Natural killer cell (primary cell): ENCODE measurements at regions not wholly inside any gene's neighbourhood (a gene's known extent, or its start where the extent isn't known, plus 50 kb on each side); places are given as distances from the start of the nearest gene placed in this dataset.

Experiments used
- ATAC-seq, 3 donors: fragments of 150-1000 bp in 2 of 3; fragments of 200-7000 bp in 1 of 3; cut with Tn5 transposase; 1 replicate in 1 of 3; 2 replicates in 2 of 3; pipeline ENCODE4 v1.10.0; 2021; ENCODE audit warnings: mild to moderate bottlenecking in 2 of 3, moderate library complexity in 2 of 3
- DNase-seq, 2 donors: peaks; one replicate each; pipeline versions ENCODE4 v3.0.0 to v3.0.0-alpha.2; 2013 to 2021; ENCODE audit warnings: mixed read lengths in 1 of 2
- H3K27ac ChIP-seq: one replicate; pipeline ENCODE4 v1.5.1; 2013; ENCODE audit warnings: mild to moderate bottlenecking, low read length
- H3K27me3 ChIP-seq: one replicate; pipeline ENCODE4 v1.6.1; 2013; ENCODE audit warnings: low read length; ENCODE audit not compliant: control insufficient read depth, insufficient read depth
- H3K36me3 ChIP-seq: one replicate; pipeline ENCODE4 v1.6.1; 2013; ENCODE audit warnings: low read length; ENCODE audit not compliant: control insufficient read depth, insufficient read depth
- H3K4me1 ChIP-seq: one replicate; pipeline ENCODE4 v1.6.1; 2013; ENCODE audit warnings: low read length; ENCODE audit not compliant: control insufficient read depth, insufficient read depth
- H3K4me3 ChIP-seq: one replicate; pipeline ENCODE4 v1.5.1; 2013; ENCODE audit warnings: low read length
- H3K9me3 ChIP-seq: one replicate; pipeline ENCODE4 v1.6.1; 2013; ENCODE audit warnings: low read length; ENCODE audit not compliant: control insufficient read depth, insufficient read depth
- H3K27ac Mint-ChIP-seq, 2 donors: one replicate each; pipeline ENCODE4 v1.8.0; 2022; ENCODE audit warnings: mild to moderate bottlenecking in 2 of 2, mixed read lengths in 2 of 2, moderate library complexity in 1 of 2
- H3K27me3 Mint-ChIP-seq, 2 donors: one replicate each; pipeline ENCODE4 v1.8.0; 2022; ENCODE audit warnings: low read depth in 2 of 2, mixed read lengths in 2 of 2
- H3K36me3 Mint-ChIP-seq: one replicate; pipeline ENCODE4 v1.8.0; 2022; ENCODE audit warnings: mixed read lengths
- H3K4me1 Mint-ChIP-seq, 2 donors: one replicate each; pipeline ENCODE4 v1.8.0; 2022; ENCODE audit warnings: mixed read lengths in 2 of 2
- H3K4me3 Mint-ChIP-seq: one replicate; pipeline ENCODE4 v1.8.0; 2022; ENCODE audit warnings: mild to moderate bottlenecking, moderate library complexity, mixed read lengths
- H3K9me3 Mint-ChIP-seq, 2 donors: one replicate each; pipeline ENCODE4 v1.8.0; 2022; ENCODE audit warnings: mixed read lengths in 2 of 2
- CTCF ChIP-seq: fragments of 200-600 bp; IDR thresholded peaks from one replicate; pipeline ENCODE4 v1.8.0; 2022; ENCODE audit warnings: antibody characterized with exemption
- whole genome bisulfite sequencing: methylation state at CpG from one replicate; pipeline ENCODE4 v1.1.7; 2013; ENCODE audit warnings: missing lambda C conversion rate; ENCODE audit not compliant: insufficient coverage; 5-methylcytosine and 5-hydroxymethylcytosine counted together
- intact Hi-C: fragments of 100-400 bp; cut with micrococcal nuclease; formaldehyde crosslinking; loops from one replicate; pipeline ENCODE4 v1.14.2; 2022

DNA sequence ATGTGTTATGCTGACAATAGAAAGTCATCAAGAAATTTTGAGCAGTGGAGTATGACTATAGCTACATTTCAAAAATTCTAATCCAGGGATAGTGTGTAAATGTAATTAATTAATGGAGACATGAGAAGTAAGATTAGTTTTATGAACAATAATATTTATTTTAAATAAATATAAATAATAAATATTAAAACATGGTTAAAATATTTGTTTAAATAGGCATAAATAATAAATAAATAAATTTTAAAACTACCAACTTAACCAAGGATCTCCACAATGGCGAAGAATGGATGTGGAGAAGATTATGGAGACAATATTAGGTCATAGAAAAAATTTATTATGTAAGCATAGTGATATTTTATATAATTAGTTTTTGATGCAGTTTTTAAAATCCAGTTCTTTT is 588.2 kb upstream of the NOVA1 start:
- Histone ChIP-seq H3K27me3 (no peaks in the 10 kb centered on the region), H3K9me3 (no peaks in the 10 kb centered on the region), H3K4me1 (no peaks in the 10 kb centered on the region), H3K27ac (no peak overlapping the region), H3K36me3 (no peaks in the 10 kb centered on the region), H3K4me3 (no peak overlapping the region)
- Mint-ChIP-seq H3K36me3 (no peaks in the 10 kb centered on the region), H3K4me3 (no peak overlapping the region), H3K27ac (no peak overlapping the region), H3K9me3 (peaks cover 8 to 10% of the 10 kb centered on the region in 2 donors), H3K27me3 (no peaks in the 10 kb centered on the region), H3K4me1 (no peaks in the 10 kb centered on the region)
- intact Hi-C loops = no loop called here
- no CpG with 5 or more reads among the region's 1 CpG for WGBS
- ATAC-seq = no peak
- no peak for TF ChIP-seq CTCF
- no peak for DNase-seq

- intact Hi-C loops = no loop called here
- H3K27me3 ChIP-seq = no peaks in the 10 kb centered on the region
- Mint-ChIP-seq H3K36me3 (no peaks in the 10 kb centered on the region), H3K27ac (no peak overlapping the region), H3K9me3 (peaks cover 7 to 9% of the 10 kb centered on the region in 2 donors), H3K4me1 (no peaks in the 10 kb centered on the region), H3K4me3 (no peak overlapping the region), H3K27me3 (no peaks in the 10 kb centered on the region)
- DNase-seq = no peak
- no peak overlapping the region for H3K4me3 ChIP-seq
- TF ChIP-seq CTCF = no peak
- H3K36me3 ChIP-seq = no peaks in the 10 kb centered on the region
- H3K4me1 ChIP-seq = no peaks in the 10 kb centered on the region
- no peak for ATAC-seq
- no peaks in the 10 kb centered on the region for H3K9me3 ChIP-seq
- H3K27ac ChIP-seq = no peak overlapping the region
These were observed 589.3 kb upstream of the NOVA1 start for GRCh38 chr14:27187136-27187535.

- ATAC-seq = no peak
- no peak for DNase-seq
- Histone ChIP-seq H3K9me3 (no peaks in the 10 kb centered on the region), H3K4me3 (no peak overlapping the region), H3K36me3 (no peaks in the 10 kb centered on the region), H3K27ac (no peak overlapping the region), H3K4me1 (no peaks in the 10 kb centered on the region), H3K27me3 (no peaks in the 10 kb centered on the region)
- WGBS = 94% methylated on average over 1 of the region's 1 CpG
- Mint-ChIP-seq H3K27me3 (no peaks in the 10 kb centered on the region), H3K9me3 (peaks cover 8% of the 10 kb centered on the region in 2 donors), H3K27ac (no peak overlapping the region), H3K4me1 (no peaks in the 10 kb centered on the region), H3K4me3 (no peak overlapping the region), H3K36me3 (no peaks in the 10 kb centered on the region)
- no peak for TF ChIP-seq CTCF
- intact Hi-C loops = no loop called here
These were observed 592.5 kb upstream of the NOVA1 start for GRCh38 chr14:27190296-27190695.

GRCh38 chr14:27199272-27199671 is 601.4 kb upstream of the NOVA1 start:
- DNase-seq = no peak
- no peaks in the 10 kb centered on the region for H3K27me3 Mint-ChIP-seq
- no peak for TF ChIP-seq CTCF
- Histone ChIP-seq H3K36me3 (no peaks in the 10 kb centered on the region), H3K9me3 (no peaks in the 10 kb centered on the region), H3K27me3 (no peaks in the 10 kb centered on the region), H3K27ac (no peak overlapping the region), H3K4me1 (no peaks in the 10 kb centered on the region), H3K4me3 (no peak overlapping the region)
- no peak overlapping the region for H3K4me3 Mint-ChIP-seq
- peaks cover 5 to 10% of the 10 kb centered on the region in 2 donors for H3K9me3 Mint-ChIP-seq
- intact Hi-C loops = no loop called here
- no CpG with 5 or more reads among the region's 2 CpGs for WGBS
- no peak overlapping the region for H3K27ac Mint-ChIP-seq
- no peaks in the 10 kb centered on the region for H3K4me1 Mint-ChIP-seq
- no peaks in the 10 kb centered on the region for H3K36me3 Mint-ChIP-seq
- no peak for ATAC-seq
